ENCODE measurements at regions not wholly inside any gene's neighbourhood (a gene's known extent, or its start where the extent isn't known, plus 50 kb on each side); places are given as distances from the start of the nearest gene placed in this dataset.

- in situ Hi-C loops (cut with HindIII; ENCODE audit: low pct_unique_long_range_greater_than_20kb, low sequenced_read_pairs), result no loop called here
- no peak for DNase-seq (ENCODE audit: low read depth in 1 of 2, low spot score in 1 of 2)
- TF ChIP-seq JUND (IDR thresholded peaks at IDR 0.05; ENCODE audit: low read depth), result no peak
Measured at GRCh38 chr1:163785868-163786405, 464.2 kb downstream of the NUF2 start.

GRCh38 chr1:163789911-163790310, 468.2 kb downstream of the NUF2 start:
- in situ Hi-C loops (cut with HindIII; ENCODE audit: low pct_unique_long_range_greater_than_20kb, low sequenced_read_pairs), result no loop called here
- DNase-seq (ENCODE audit: low read depth in 1 of 2, low spot score in 1 of 2), result no peak
- no peak for TF ChIP-seq JUND (IDR thresholded peaks at IDR 0.05; ENCODE audit: low read depth)

GRCh38 chr1:163794551-163794950, 472.8 kb downstream of the NUF2 start:
- no peak for DNase-seq (ENCODE audit: low read depth in 1 of 2, low spot score in 1 of 2)
- in situ Hi-C loops (cut with HindIII; ENCODE audit: low pct_unique_long_range_greater_than_20kb, low sequenced_read_pairs), result no loop called here
- TF ChIP-seq JUND (IDR thresholded peaks at IDR 0.05; ENCODE audit: low read depth), result no peak

DNA sequence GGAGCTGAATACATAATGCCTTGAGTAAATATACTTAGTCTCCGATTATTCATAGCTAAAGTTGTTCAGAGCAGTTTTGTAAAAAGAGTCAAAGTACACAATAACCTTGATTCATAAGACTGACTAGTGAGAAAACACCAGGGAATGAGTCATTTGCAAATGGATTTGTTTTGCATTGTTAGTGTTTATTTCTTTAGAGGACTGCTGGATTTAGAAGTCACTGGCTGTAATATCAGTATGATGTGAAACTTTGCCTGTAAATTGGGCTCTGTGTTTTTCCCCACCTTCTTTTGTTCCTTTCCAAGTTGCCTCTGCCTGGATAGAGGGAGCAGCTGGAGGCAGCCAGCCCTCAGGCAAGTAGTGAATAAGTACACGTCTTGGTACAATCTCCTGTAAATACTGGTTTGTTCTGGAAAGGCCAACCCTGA, 474.7 kb downstream of the NUF2 start:
- peak in 1 of 2 experiments; percentile 10 for DNase-seq (ENCODE audit: low read depth in 1 of 2, low spot score in 1 of 2)
- in situ Hi-C loops (cut with HindIII; ENCODE audit: low pct_unique_long_range_greater_than_20kb, low sequenced_read_pairs), result no loop called here
- TF ChIP-seq JUND (IDR thresholded peaks at IDR 0.05; ENCODE audit: low read depth), result no peak

DNA sequence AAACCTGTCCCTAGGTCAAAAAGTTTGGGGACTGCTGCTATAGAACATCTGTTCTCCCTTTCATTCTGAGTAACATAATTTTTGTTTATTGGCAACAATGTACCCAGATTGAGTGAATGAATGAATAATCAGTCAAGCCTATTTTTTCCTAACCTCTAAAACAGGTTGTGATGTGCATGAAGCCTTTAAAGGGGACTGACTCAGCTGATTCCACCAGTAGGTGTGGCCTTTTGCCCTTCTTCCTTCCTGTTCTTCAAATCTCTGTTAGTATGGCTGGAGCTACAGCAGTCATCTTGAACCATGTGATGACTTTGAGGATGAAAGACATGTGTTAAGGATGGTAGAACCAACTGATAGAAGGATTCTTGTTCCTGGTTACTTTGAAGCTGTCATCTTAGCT, 476.1 kb downstream of the NUF2 start:
- in situ Hi-C loops (cut with HindIII; ENCODE audit: low pct_unique_long_range_greater_than_20kb, low sequenced_read_pairs), result no loop called here
- no peak for TF ChIP-seq JUND (IDR thresholded peaks at IDR 0.05; ENCODE audit: low read depth)
- DNase-seq (ENCODE audit: low read depth in 1 of 2, low spot score in 1 of 2), result no peak

DNA sequence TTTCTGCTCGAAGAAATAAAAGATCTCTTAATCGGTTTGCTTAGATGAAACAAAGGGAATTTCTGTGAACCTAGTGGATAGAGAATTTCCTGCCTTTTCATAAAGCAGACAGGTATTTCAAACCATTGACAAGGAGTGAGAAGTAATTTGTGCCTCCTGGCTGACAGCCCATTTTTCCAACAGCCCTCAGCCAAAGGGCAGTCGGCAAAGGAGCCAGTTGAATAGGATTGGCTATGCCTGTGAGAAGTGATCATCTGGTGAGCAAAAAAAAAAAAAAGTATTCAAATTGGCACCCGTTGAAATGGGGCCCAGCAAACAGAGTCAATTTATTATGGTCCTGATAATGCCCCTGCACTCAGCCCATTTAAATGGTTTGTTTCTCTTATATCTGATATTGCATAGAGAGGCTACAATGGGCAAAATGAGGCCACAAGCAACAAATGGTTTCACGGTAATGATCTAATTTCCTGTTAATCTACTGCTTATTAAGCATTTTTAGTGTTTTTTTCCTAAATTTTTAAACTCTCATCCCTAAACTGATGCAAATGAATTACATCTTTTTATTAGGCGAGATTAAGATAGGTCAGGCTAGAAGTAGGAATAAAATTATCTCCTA, 477.5 kb downstream of the NUF2 start:
- in situ Hi-C loops (cut with HindIII; ENCODE audit: low pct_unique_long_range_greater_than_20kb, low sequenced_read_pairs), result no loop called here
- no peak for DNase-seq (ENCODE audit: low read depth in 1 of 2, low spot score in 1 of 2)
- no peak for TF ChIP-seq JUND (IDR thresholded peaks at IDR 0.05; ENCODE audit: low read depth)

- in situ Hi-C loops (cut with HindIII; ENCODE audit: low pct_unique_long_range_greater_than_20kb, low sequenced_read_pairs), result no loop called here
- TF ChIP-seq JUND (IDR thresholded peaks at IDR 0.05; ENCODE audit: low read depth), result no peak
- DNase-seq (ENCODE audit: low read depth in 1 of 2, low spot score in 1 of 2), result no peak
Measured at GRCh38 chr1:163807331-163808049, 485.7 kb downstream of the NUF2 start.

DNA sequence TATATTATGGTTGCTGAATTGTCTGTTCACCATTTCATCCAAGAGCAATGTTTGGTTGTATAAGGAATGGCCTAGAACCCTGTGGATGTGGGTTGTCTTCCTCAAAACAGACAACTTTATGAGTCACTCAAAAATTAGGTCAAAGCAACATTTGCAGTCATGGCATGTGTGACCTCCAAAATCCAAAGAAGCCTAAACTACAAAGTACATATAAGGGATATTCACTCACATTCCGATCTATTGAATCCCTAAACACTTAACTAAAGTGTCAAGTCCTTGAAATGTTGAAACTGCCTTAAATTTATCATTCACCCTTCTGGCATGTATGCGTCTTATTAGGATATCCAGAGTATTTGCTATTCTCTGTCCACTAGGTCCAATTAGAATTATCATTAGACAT, 491.5 kb downstream of the NUF2 start:
- in situ Hi-C loops (cut with HindIII; ENCODE audit: low pct_unique_long_range_greater_than_20kb, low sequenced_read_pairs), result no loop called here
- no peak for TF ChIP-seq JUND (IDR thresholded peaks at IDR 0.05; ENCODE audit: low read depth)

GRCh38 chr1:163820226-163820625, 498.5 kb downstream of the NUF2 start:
- no peak for DNase-seq (ENCODE audit: low read depth in 1 of 2, low spot score in 1 of 2)
- in situ Hi-C loops (cut with HindIII; ENCODE audit: low pct_unique_long_range_greater_than_20kb, low sequenced_read_pairs), result no loop called here
- TF ChIP-seq JUND (IDR thresholded peaks at IDR 0.05; ENCODE audit: low read depth), result no peak

More for the DNA sequence above, 491.5 kb downstream of the NUF2 start:
- no peak for DNase-seq (ENCODE audit: low read depth in 1 of 2, low spot score in 1 of 2)

DNA sequence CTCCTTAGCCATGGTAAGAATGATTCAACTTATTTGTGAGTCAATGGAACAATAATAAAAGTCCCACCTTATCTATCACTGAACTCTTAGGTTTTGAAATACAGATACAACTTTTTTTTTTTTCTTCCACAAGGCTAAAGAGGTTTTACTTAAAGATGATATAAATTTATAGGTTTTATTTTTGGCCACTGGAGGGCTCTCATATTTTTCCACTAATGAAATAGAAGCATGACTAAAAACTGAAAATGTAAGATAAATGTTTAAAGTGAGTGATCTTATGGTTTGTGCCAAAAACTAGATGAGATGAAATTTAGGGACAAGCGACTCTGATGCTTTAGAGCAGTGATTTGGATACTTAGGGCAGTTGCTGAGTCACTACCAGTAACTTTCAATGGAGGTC, 499.0 kb downstream of the NUF2 start:
- in situ Hi-C loops (cut with HindIII; ENCODE audit: low pct_unique_long_range_greater_than_20kb, low sequenced_read_pairs), result no loop called here

DNA sequence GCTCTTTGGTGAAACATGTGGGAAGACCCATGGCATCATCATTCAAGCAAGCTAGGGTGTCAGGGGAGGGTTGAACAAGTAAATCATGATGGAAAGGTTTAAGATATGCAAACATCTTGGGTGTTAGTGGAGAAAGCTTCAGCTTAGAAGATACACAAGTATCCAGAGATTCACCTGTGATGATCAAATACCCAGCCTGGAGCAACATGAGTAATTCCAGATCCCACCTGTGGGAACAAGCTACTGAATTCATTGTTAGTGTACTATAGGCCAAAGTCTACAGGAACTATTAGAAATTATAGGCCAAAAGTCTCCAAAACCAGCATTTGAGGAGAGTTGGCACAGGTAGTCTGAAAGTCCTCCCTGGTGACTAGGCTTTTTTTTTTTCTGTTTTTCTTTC, 499.9 kb downstream of the NUF2 start:
- DNase-seq (ENCODE audit: low read depth in 1 of 2, low spot score in 1 of 2), result no peak
- in situ Hi-C loops (cut with HindIII; ENCODE audit: low pct_unique_long_range_greater_than_20kb, low sequenced_read_pairs), result no loop called here
- TF ChIP-seq JUND (IDR thresholded peaks at IDR 0.05; ENCODE audit: low read depth), result no peak

More for the DNA sequence above, 499.0 kb downstream of the NUF2 start:
- no peak for TF ChIP-seq JUND (IDR thresholded peaks at IDR 0.05; ENCODE audit: low read depth)
- DNase-seq (ENCODE audit: low read depth in 1 of 2, low spot score in 1 of 2), result no peak

DNA sequence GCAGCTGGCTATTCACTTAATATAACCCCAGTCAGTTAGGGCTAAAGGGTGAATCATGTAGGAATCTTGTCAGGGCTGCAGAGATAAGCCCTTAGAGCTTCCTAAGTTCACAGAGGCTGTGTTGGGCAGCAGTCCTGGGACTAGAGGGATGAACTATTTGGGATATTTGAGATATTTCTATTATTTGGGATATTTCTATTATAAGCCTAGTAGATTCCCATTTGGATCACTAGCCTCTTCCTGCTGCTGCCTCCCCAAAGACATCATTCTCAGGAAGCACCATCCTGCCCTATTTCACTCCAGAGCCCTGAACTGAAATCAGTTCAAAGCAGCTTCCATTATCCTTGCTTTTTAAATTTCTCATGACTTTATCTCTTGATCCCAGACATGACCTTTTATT, 501.3 kb downstream of the NUF2 start:
- in situ Hi-C loops (cut with HindIII; ENCODE audit: low pct_unique_long_range_greater_than_20kb, low sequenced_read_pairs), result no loop called here
- TF ChIP-seq JUND (IDR thresholded peaks at IDR 0.05; ENCODE audit: low read depth), result no peak
- no peak for DNase-seq (ENCODE audit: low read depth in 1 of 2, low spot score in 1 of 2)

DNA sequence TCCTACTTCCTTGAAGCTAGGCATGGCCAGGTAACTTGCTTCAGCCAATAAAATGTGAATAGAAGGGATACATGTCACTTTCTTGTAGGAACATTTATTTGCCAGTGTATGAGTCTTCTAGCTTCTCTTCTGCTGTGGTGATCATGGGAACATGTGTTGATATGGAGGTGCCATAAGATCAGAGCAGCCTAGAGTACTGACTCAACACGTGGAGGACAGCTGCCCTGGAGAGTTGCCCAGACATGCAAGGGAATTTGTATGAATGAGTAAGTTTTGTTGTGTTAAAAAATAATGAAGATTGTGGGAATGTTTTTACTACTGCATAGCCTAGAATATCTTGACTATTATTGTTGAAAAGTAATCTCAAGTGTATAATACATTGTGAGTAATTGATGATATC, 502.3 kb downstream of the NUF2 start:
- DNase-seq (ENCODE audit: low read depth in 1 of 2, low spot score in 1 of 2), result no peak
- no peak for TF ChIP-seq JUND (IDR thresholded peaks at IDR 0.05; ENCODE audit: low read depth)
- in situ Hi-C loops (cut with HindIII; ENCODE audit: low pct_unique_long_range_greater_than_20kb, low sequenced_read_pairs), result no loop called here
